ENCODE measurements at regions not wholly inside any gene's neighbourhood (a gene's known extent, or its start where the extent isn't known, plus 50 kb on each side); places are given as distances from the start of the nearest gene placed in this dataset.

DNA sequence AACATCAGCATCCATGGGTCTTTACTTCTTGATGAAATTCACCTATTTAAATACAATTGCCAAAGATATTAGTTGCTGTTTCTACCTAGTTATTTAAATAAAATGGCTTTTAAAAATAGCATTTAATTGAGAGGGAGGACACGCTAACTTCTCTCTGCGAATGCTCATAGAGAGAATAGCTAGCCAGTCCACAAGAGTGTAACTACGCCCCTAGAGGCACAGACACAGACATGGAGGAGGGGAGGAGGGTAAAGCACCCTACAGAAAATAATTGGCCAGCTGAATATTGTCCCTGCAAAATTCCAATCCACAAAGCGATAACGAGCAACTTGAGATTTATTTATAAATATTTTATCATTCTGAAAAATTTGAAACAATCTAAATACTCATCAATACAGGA, 97.0 kb upstream of the PAPOLG start:
- no peak for DNase-seq

DNA sequence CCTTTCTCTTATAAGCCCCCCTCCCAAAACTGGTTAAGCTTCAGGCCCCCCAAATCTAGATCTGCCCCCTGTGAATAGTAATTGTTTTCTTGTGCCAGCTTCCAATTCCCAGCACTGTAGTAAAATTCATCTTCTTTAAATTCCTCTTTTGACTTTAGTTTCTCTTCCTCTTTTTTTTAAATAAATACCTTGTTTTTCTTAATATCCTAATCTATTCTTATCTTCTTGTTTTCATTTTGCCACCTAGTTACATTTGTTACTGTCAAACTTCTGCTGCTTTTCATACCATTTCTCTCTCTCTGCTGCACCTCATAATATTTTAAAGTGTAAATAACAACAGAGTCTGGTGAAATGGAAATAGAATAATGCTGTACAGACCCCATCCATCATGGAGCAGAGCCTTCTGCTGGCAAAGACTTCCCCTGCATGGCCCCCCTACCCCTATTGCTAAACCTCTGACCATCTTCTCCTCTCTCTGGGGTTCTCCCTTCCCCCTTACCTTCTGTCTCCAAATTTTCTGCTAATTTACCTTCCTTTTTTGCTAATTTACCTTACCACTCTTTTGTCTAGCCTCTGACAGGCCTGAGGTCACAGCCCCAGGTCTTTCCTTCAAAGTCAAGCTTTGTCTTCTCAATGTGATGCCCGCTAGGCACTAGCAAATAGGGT, 94.9 kb upstream of the PAPOLG start:
- DNase-seq, result no peak

DNA sequence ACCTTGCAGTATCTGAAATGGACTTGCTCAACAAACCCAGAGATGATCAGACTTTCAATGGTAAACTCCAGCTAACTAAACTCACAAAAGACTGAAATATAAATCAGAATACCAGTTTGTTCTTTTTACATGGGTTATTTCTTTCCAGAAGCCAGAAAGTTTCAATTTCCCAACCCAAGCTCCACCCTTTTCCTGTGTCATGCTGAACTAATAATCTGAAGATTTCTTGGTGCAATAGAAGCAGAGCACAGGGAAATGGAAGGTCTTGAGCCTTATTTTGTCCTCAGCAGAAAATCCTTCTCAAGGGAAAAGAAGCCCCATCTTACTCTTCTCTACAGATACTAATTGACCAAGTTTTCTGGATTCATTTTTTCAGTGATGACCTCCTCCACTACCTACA, 93.3 kb upstream of the PAPOLG start:
- no peak for DNase-seq

DNA sequence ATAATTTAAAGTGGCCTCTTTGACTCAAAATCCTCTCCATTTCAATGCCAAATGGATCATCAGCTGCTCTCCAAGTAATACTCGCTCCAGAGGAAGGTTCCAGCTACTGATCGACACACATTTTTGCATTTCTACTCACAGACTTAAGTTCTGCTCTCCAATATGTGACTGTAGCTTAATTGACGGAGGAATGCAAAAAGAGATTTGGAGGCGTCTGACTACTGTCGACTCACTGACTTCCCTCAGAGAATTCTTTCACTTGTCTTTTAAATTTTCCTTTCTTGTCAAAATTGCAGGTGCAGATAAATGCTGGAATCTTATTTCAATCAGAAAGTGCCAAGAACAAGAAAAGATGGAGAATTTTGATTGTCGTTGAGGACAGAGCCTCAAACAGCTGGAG, 84.1 kb upstream of the PAPOLG start:
- no peak for DNase-seq

DNA sequence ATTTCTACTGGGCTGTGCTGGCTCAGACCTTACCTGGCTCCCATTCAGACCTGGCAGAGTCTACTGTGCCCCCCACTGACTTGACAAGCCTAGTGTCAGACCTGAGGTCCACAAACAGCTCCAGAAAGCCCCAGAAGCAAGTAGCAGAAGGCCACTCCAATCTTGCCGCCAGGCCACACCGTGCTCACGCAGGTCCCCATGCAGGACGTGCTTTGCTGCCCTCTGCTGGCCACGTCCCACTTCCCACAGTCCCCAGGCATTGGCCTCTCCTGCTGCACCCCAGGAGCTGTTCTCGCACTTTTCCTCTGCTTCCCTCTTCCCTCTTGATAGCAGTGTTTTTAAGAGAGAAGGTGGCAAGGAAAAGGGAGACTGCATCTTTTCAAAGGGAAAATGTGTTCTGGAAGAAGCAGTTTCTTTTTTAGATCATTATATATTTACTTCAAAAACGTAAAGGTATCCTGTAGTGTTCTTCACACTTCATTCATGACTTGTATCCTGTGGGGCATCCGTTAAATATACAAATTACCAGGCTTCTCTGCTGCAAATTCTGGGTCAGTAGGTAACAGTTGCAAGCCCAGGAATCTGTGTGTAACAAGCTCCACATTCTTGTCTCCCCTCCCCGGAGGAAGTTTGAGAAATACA, 81.4 kb upstream of the PAPOLG start:
- DNase-seq, result peak; percentile 39

DNA sequence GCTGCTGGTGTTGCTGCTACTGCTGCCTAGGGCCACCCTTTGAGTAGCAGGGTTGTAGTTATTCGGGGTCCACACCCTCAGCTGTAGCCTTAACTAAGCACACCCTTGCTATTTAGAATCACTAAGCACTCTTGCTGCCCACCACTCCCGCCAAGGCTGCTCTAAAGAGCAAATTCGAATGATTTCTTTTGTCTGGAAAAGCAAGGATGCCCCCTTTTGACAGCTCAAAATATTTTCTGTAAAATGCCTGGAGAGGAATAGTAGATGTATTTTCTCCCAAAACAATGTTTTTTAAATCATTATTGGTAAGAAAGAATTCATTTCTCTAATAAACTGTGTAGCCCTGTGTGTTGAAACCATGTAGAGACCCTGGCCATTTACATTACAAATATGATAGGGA, 80.8 kb upstream of the PAPOLG start:
- no peak for DNase-seq

DNA sequence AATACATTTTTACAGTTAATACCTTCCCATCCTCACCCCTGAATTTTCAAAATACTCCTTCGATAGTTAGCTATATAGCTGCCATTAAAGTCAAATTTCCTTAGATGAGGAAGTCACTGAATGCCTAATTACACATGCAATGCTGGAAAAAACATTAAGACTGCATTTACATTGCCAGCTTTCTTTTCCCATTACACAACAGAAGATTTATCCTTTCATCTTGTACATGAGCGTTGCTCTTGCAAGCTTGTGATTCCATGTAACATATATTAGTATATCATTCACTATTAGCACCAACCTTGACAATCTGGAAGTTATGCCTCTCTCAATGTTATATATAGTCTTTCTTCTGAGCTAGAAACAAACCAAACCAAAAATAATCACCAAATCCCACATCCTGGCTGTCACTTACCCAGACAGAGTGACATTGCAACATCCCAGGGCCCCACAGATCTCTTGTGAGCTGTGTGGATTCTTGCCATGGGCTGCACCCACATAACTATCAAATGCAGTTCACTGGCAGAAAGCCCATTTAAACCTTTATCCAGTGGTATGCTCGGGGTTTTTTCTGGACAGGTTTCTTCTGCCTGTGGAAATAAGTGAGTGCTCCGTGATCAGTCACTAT, 79.2 kb upstream of the PAPOLG start:
- DNase-seq, result no peak

DNA sequence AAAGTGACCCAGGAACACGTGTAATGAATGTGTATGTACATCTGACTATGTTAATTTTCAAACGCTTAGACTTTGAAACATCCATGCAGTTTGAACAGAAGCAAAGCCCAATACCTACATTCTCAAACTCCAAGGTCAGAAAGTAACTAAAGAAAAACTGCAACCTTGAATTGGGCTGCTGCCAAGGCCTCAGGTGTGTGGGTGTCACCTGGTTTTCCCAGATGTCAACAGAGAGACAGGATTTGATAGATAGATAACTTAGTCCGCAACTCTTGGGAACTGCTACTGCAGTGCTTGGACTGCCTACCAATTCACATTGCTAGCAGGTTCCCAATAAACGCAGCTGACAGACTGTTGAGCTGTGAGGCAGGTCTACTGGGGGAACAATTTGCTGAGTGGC, 78.7 kb upstream of the PAPOLG start:
- no peak for DNase-seq

DNA sequence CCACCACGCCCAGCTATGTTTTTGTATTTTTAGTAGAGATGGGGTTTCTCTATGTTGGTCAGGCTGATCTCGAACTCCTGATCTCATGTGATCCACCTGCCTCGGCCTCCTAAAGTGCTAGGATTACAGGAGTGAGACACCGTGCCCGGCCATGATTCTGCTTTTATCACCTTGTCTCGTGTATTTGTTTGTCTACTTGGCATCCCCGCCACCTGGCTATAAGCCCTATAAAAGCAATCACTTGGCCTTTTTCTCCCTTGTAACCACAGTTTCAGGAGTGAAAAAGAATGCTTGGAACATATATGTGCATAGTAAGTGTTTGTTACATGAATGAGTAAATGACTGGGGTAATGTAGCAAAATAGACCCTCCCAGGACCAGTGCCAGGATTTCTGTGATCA, 77.5 kb upstream of the PAPOLG start:
- no peak for DNase-seq

DNA sequence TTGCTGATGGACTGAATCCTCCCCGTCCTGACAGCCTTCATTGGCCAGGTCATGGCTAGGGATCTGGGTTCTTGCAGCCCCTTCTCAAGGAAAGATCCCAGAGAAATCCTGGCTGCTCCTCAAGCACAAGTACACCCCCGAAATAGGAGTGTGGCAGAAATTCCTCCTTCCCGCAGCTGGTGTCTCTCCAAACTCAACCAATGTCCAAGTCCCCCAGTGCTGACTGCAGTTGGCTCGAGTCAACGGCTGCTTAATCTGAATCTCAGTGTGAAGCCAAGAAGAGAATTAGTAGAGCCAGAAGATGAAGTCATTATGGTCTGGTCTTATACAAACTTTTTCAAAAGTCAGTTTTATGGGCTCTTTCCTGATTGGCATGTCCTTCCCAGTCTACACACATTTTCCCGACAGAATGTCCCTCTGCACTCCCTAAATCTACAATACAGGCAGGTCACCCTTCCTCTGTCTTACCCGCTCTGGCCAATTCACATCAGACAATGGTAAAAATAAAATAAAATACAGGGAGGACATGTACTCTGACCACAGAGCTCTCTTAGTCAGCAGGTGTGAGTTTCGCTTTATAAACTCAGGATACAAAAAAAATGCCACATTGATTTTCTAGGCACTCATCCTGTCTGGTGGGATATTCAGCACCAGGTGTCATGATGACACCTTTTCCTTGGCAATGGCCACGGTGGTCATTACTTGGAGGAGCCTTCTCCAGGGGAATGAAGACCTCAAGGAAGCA, 76.9 kb upstream of the PAPOLG start:
- no peak for DNase-seq

DNA sequence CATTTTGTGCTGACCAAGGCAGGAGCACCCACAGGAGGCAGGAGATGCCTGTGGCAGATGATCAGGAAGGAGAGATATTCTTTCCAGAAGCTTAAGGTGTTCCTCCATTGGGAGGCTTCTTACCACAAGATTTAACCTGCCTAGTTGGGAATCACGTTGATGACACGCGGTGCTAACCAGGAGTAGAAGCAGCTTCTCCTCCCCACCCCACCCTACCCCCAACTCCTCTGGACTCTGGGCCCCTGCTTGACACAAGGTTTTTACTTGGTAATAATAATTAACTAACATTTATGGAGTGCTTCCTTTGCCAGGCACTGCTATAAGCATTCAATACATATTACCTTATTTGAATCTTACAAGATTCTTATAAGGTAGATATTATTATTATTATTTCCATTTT, 62.5 kb upstream of the PAPOLG start:
- DNase-seq, result no peak

DNA sequence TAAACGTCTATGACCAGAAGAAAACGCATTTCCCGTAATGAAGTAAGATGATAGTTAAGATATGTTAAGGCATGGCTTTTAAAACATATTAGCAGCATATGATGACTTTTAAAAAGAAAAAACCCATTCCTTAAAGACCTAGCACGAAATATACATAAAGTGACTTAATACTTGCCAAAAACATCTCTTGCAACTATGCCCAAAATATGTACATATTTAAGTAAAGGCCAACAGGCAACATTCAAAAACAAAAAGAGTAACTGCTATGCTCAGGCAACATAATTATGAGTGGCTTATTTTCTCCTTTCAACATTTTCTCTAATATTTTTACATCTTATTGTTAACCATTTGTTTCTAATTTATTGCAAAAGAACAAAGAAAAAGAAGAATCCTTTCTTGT, 60.3 kb upstream of the PAPOLG start:
- no peak for DNase-seq

DNA sequence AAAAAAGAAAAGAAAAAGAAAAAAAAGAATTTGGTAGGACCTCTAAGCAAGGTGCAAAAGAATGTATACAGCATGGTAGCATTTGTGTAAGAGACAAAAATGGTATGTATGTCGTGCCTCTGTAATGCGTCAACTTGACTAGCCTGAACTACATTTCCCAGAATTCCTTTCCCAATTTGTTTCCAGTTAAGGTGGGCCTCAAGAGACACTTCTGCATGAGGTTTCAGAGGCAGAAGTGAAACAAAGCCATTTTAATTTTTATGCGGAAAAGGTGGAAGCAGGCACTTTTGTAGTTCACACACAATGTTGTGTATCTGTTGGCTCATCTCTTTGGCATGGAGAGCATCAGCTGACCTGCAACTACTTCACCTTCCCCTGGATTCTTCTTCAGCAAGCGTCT, 56.5 kb upstream of the PAPOLG start:
- no peak for DNase-seq

DNA sequence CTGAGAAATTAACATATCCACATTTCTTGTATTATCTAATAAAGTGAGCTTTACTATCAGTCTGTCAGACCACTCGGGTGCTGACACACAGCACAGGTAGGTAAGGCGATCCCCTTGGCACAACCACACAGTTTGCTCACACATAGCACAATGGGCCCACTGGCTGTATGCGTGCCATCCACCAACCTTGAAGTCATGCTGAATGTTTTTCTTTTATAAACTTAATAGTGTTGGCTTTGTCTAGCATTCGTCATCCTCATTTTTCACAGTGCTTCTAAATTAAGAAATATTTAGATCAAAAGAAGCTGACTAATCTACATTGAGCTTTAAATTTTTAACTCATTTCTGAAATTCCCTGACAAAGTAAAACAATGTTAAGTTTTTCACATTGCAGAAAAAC, 50.0 kb upstream of the PAPOLG start:
- DNase-seq, result no peak

Measured in DMS 273 treated with DMSO at 0.1 percent for 48 hours (cell line).